ENCODE measurements at regions not wholly inside any gene's neighbourhood (a gene's known extent, or its start where the extent isn't known, plus 50 kb on each side); places are given as distances from the start of the nearest gene placed in this dataset.

GRCh38 chr11:121892131-121892681 lies 223.8 kb downstream of the BLID start:
- TF ChIP-seq SIN3A (IDR thresholded peaks at IDR 0.05; ENCODE audit: borderline replicate concordance, insufficient read depth, low read depth, low read length), result no peak
- TF ChIP-seq POLR2AphosphoS5 (IDR thresholded peaks at IDR 0.05; ENCODE audit: low read depth, low read length), result no peak
- TF ChIP-seq TCF7L2 (IDR thresholded peaks at IDR 0.05; ENCODE audit: low read depth, low read length), result no peak
- no peak for TF ChIP-seq REST (IDR thresholded peaks at IDR 0.05; ENCODE audit: insufficient read depth in 1 of 2, low read depth in 2 of 2, low read length in 1 of 2)
- TF ChIP-seq CTCF (IDR thresholded peaks at IDR 0.05), result no peak
- POLR2A ChIA-PET, result no interaction called here

GRCh38 chr11:121890946-121891515 lies 225.0 kb downstream of the BLID start:
- no peaks in the 10 kb centered on the region for H3K27me3 ChIP-seq (ENCODE audit: control insufficient read depth, insufficient read depth, low read length)
- ChIA-PET CTCF (no interaction called here), POLR2A (no interaction called here)
- no peak for TF ChIP-seq POLR2AphosphoS5 (IDR thresholded peaks at IDR 0.05; ENCODE audit: low read depth, low read length)
- no peak for TF ChIP-seq REST (IDR thresholded peaks at IDR 0.05; ENCODE audit: insufficient read depth in 1 of 2, low read depth in 2 of 2, low read length in 1 of 2)
- TF ChIP-seq SIN3A (IDR thresholded peaks at IDR 0.05; ENCODE audit: borderline replicate concordance, insufficient read depth, low read depth, low read length), result no peak
- TF ChIP-seq TCF7L2 (IDR thresholded peaks at IDR 0.05; ENCODE audit: low read depth, low read length), result no peak
- TF ChIP-seq CTCF (IDR thresholded peaks at IDR 0.05), result no peak
- H3K4me1 ChIP-seq (ENCODE audit: control insufficient read depth, insufficient read depth, low read length), result no peaks in the 10 kb centered on the region
- H3K36me3 ChIP-seq (ENCODE audit: control insufficient read depth, insufficient read depth, low read length), result no peaks in the 10 kb centered on the region
- H3K27ac ChIP-seq (ENCODE audit: low read length), result no peak overlapping the region
- H3K4me3 ChIP-seq (ENCODE audit: low read depth in 2 of 2, low read length in 2 of 2), result no peak overlapping the region
- intact Hi-C loops (cut with micrococcal nuclease; ENCODE audit: unreplicated experiment) (no loop called here), in situ Hi-C loops (cut with HindIII; ENCODE audit: low pct_unique_long_range_greater_than_20kb, low sequenced_read_pairs) (no loop called here)
- no peak for DNase-seq (ENCODE audit: low read depth, low spot score)
- no TSS peak for BruUV-seq (replicated peaks)
- no peak for ATAC-seq
- H3K9me3 ChIP-seq (ENCODE audit: control insufficient read depth, insufficient read depth, low read depth, low read length), result no peaks in the 10 kb centered on the region

More at GRCh38 chr11:121892131-121892681, 223.8 kb downstream of the BLID start:
- BruUV-seq (replicated peaks), result no TSS peak
- no peaks in the 10 kb centered on the region for H3K27me3 ChIP-seq (ENCODE audit: control insufficient read depth, insufficient read depth, low read length)
- H3K4me3 ChIP-seq (ENCODE audit: low read depth in 2 of 2, low read length in 2 of 2), result no peak overlapping the region
- no peaks in the 10 kb centered on the region for H3K4me1 ChIP-seq (ENCODE audit: control insufficient read depth, insufficient read depth, low read length)
- in situ Hi-C loops (cut with HindIII; ENCODE audit: low pct_unique_long_range_greater_than_20kb, low sequenced_read_pairs), result no loop called here
- intact Hi-C loops (cut with micrococcal nuclease; ENCODE audit: unreplicated experiment), result no loop called here
- DNase-seq (ENCODE audit: low read depth, low spot score) (no peak), ATAC-seq (no peak)
- no peaks in the 10 kb centered on the region for H3K9me3 ChIP-seq (ENCODE audit: control insufficient read depth, insufficient read depth, low read depth, low read length)
- CTCF ChIA-PET, result no interaction called here
- H3K36me3 ChIP-seq (ENCODE audit: control insufficient read depth, insufficient read depth, low read length), result no peaks in the 10 kb centered on the region
- no peak overlapping the region for H3K27ac ChIP-seq (ENCODE audit: low read length)

Data from Panc1 (cell line).